ENCODE measurements at regions not wholly inside any gene's neighbourhood (a gene's known extent, or its start where the extent isn't known, plus 50 kb on each side); places are given as distances from the start of the nearest gene placed in this dataset.

DNA sequence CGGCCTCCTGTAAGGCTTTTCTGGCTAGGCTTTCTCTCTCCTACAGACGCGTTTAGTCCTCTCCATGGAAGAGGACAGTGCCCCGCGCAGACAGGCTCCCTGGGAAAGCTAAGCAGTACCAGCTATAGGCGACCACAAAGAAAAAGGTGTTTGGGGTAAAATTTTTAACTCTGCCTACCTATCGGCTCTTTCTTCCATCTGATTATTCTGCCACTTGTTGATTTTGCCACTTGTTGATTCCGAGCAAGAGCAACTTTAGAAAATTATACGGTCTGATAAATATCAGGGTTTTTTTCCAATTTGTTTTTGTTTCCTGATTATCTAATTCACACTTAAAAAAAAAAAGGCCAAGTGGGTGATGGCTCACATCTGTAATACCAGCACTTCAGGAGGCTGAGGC is 1600.5 kb upstream of the TENM3 start:
- no peak for DNase-seq (ENCODE audit: low spot score)

- no peak for DNase-seq (ENCODE audit: low spot score)
Observed at GRCh38 chr4:180650273-180650672, 1592.9 kb upstream of the TENM3 start.

GRCh38 chr4:180652533-180652932 is 1590.7 kb upstream of the TENM3 start:
- no peak for DNase-seq (ENCODE audit: low spot score)

- no peak for DNase-seq (ENCODE audit: low spot score)
Observed at GRCh38 chr4:180655886-180656285, 1587.3 kb upstream of the TENM3 start.

GRCh38 chr4:180657881-180658280 is 1585.3 kb upstream of the TENM3 start:
- DNase-seq (ENCODE audit: low spot score): no peak

DNA sequence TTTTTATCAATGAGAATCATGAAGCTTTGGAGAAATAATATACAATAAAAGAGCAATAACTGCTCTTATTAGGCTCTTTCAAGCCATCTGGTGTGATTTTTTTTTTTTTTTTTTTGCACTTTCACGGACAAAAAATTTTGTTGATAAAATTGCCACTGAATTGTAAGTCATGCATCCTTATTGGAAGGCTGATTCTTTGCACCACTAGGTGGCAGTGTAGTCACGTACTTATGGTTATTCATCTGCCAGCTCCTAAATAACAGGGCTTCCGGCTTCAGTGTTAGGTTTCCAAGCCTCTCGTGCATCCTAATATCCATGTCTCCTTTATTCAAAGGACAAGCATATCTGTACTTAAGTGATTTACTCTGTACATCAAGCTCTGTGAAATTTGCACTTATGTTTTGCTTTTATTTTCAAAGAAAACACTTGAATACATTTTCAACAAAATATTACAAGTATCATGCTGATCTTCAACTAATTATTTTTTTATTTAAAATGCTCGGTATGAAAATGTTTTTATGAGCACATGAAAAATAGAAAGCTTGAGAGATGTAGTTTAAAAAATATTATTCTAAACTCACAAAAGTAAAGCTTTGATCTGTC is 1578.3 kb upstream of the TENM3 start:
- DNase-seq (ENCODE audit: low spot score): peak; percentile 79

GRCh38 chr4:180665481-180665880 is 1577.7 kb upstream of the TENM3 start:
- DNase-seq (ENCODE audit: low spot score): peak; percentile 20

DNA sequence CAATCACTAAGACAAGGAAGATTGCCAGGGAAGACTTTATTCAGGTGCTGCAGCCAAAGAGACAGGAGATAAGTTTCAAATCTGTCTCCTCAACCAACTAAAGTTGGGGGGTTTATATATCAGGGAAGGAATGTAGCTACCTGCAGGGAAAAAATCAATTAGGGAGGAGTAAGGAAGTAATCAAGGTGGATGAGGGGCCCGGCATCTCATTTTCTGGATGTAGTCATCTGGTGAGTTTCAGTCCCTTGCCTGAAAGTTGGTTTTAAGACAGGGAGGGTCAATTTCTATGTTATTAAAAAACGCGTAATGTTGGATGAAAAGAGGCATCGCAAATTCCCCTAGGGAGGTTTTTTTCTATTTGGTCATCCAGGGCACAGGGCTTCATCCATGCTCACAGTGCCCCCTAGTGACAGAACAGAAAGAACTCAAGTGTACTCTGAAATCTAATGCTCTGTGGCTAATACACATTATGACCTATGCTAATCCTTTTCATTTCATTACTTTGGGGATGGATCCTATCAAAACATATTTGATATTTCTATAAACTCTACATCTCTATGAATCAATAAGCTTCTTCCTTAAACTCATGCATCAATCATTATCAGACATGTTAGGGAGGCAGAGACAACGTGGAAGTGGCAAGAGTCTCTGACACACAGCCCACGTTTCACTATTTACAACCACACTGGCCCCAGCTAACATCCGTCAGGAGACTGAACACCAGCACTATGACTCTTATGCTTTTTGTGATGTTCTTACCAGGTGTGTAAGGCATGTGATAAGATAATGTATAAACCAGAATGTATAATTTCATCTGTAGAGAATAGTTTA is 1577.0 kb upstream of the TENM3 start:
- DNase-seq (ENCODE audit: low spot score): peak; percentile 75

GRCh38 chr4:180668732-180669131 is 1574.5 kb upstream of the TENM3 start:
- no peak for DNase-seq (ENCODE audit: low spot score)

DNA sequence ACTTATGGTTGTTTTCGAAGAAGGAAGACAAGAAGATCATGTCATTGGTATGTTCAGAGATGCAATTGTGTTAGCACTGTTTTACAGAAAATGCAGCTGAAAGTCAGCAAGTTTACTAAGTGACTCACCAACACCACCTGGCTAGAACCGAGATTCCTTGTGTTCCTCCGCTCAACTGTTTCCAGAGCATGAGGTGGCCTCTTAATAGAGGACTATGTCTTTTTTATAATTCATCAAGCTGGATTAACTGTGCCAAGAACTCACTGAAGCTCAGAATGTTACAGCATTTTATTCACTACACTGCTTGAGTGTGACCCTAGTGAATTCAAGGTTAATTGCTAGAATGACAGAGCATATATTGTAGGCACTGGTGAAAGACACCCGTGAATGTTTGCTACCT is 1573.5 kb upstream of the TENM3 start:
- DNase-seq (ENCODE audit: low spot score): peak; percentile 90

GRCh38 chr4:180674619-180675358 is 1568.4 kb upstream of the TENM3 start:
- DNase-seq (ENCODE audit: low spot score): no peak

GRCh38 chr4:180675359-180675650 is 1567.9 kb upstream of the TENM3 start:
- no peak for DNase-seq (ENCODE audit: low spot score)

GRCh38 chr4:180680305-180680704 is 1562.9 kb upstream of the TENM3 start:
- DNase-seq (ENCODE audit: low spot score): no peak

DNA sequence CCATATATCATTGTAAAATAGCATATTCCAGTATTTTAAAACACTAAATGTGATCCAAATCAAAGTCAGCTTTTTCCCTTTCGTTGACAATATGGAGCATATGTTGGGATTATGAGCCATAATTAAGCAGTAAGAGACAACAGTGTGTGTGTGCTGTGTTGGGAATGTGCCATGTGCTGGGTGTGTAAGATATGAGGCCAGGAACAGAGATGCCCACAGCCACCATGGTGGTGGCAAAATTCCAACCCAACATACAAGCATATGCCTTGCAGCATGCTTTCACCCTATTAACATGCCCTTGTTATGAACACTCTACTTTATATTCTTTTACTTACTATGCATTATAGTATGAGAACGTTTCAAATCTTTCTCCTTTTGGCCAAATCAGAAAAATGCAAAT is 1560.4 kb upstream of the TENM3 start:
- no peak for DNase-seq (ENCODE audit: low spot score)

GRCh38 chr4:180683186-180683585 is 1560.0 kb upstream of the TENM3 start:
- no peak for DNase-seq (ENCODE audit: low spot score)

GRCh38 chr4:180688480-180688879 is 1554.7 kb upstream of the TENM3 start:
- DNase-seq (ENCODE audit: low spot score): no peak

DNA sequence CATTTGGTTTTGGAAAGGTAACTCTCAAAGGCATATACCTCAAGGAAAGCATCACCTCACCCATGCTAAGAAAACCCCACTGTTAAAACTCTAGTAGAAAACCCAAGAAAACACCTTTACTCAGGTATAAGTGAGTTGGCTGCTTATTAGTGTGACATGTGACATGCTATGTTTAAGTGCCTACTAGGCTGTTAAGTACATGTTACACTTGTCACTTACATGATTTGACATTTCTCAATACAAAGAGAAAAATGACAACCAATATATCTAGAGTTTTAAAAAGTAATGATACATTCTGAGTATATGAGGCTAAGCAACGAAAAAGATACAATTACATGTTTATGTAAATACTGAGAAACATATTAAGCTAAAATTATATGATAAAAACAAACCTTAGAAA is 1548.3 kb upstream of the TENM3 start:
- no peak for DNase-seq (ENCODE audit: low spot score)

DNA sequence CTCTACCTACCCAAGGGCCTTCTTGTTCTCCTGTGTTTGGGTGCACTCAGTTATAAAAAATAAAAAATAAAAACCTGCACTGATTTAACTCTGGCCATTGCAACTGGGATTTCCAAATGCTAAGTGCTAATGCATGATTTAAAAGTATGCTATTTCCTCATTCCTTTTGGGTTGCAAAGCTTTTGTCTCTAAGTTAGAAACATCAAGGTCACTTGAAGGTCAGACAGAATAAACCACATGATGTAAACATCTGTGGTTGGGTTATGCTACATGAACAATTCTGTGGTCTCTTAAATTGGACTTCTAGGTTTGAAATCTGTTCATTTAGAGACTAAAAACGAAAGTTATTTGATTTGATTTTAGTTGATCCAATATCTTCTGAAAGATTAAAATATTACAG is 1547.4 kb upstream of the TENM3 start:
- peak; percentile 85 for DNase-seq (ENCODE audit: low spot score)

GRCh38 chr4:180696460-180697092 is 1546.6 kb upstream of the TENM3 start:
- peak; percentile 28 for DNase-seq (ENCODE audit: low spot score)

- no peak for DNase-seq (ENCODE audit: low spot score)
Observed at GRCh38 chr4:180698550-180699195, 1544.5 kb upstream of the TENM3 start.

DNA sequence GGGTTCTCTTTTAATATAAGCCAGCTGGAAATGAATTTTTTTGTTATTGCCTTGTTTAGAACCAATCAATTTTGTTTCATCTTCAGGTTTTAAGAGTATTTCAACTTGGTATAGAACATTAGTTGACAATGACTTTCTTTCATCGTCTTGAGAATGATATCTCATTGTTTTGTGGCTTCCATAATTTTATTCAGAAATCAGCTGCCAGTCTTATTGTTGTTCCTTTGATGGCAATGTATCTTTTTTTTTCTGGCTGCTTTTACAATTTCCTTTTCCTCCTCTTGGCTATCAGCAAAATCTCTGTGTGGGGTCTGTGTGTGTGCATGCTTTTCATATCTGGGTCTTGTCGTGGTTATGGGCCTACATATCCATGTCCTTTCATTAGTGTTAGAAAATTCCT is 1536.4 kb upstream of the TENM3 start:
- no peak for DNase-seq (ENCODE audit: low spot score)

GRCh38 chr4:180710628-180711337 is 1532.4 kb upstream of the TENM3 start:
- peak; percentile 17 for DNase-seq (ENCODE audit: low spot score)

Measured in kidney tubule cell (primary cell).